GM12878 (cell line): ENCODE measurements at regions not wholly inside any gene's neighbourhood (a gene's known extent, or its start where the extent isn't known, plus 50 kb on each side); places are given as distances from the start of the nearest gene placed in this dataset.

ENCODE experiments used
- ASH2L ChIP-seq: fragments of 300-600, 200-600 bp; sonication (generic); IDR thresholded peaks from 2 replicates; pipeline ENCODE4 v1.6.1; 2017; ENCODE audit warnings: low read depth, mild to moderate bottlenecking, borderline replicate concordance
- EP300 ChIP-seq, 2 experiments: fragments of 150-350 bp in 1 of 2; IDR thresholded peaks; 2 replicates each; pipeline ENCODE4 v1.6.1; 2011 to 2012; ENCODE audit warnings: low read depth in 2 of 2, low read length in 2 of 2, borderline replicate concordance in 1 of 2, improper control_type of control experiment in 1 of 2, inconsistent platforms in 1 of 2; ENCODE audit not compliant: control insufficient read depth in 1 of 2
- MXI1 ChIP-seq: fragments of 150-350 bp; IDR thresholded peaks from 2 replicates; pipeline ENCODE4 v1.6.1; 2011; ENCODE audit warnings: low read depth, mild to moderate bottlenecking, inconsistent platforms, low read length, improper control_type of control experiment
- POLR2AphosphoS5 ChIP-seq: IDR thresholded peaks from 2 replicates; pipeline ENCODE4 v1.6.1; 2011; ENCODE audit warnings: mild to moderate bottlenecking, low read length, inconsistent platforms
- TAF1 ChIP-seq: IDR thresholded peaks from 2 replicates; pipeline ENCODE4 v1.6.1; 2011; ENCODE audit warnings: mild to moderate bottlenecking, low read depth, low read length, borderline replicate concordance
- TF ChIP-seq, protein P1 (sequence below): IDR thresholded peaks from 2 replicates; pipeline ENCODE4 v1.6.1; 2012; ENCODE audit warnings: low read depth, low read length, improper control_type of control experiment
- TF ChIP-seq, protein P2 (sequence below): IDR thresholded peaks from 2 replicates; pipeline ENCODE4 v1.6.1; 2011; ENCODE audit warnings: low read depth, mild to moderate bottlenecking, low read length, moderate library complexity, borderline replicate concordance; ENCODE audit errors: extremely low read depth
- TF ChIP-seq, protein P3 (sequence below): fragments of 450-650 bp; IDR thresholded peaks from 2 replicates; pipeline ENCODE4 v1.6.1; 2014; ENCODE audit warnings: mild to moderate bottlenecking
- TF ChIP-seq, protein P4 (sequence below), 3 experiments: IDR thresholded peaks in 2 of 3; conservative IDR thresholded peaks in 1 of 3; 2 replicates each; pipeline ENCODE4 v1.5.1; 2011; ENCODE audit warnings: low read depth in 3 of 3, low read length in 3 of 3, mild to moderate bottlenecking in 3 of 3, control low read depth in 2 of 3, moderate library complexity in 2 of 3, inconsistent platforms in 1 of 3, mixed read lengths in 1 of 3; ENCODE audit not compliant: control insufficient read depth in 2 of 3, insufficient read depth in 1 of 3; ENCODE audit errors: extremely low read depth in 1 of 3

DNA sequence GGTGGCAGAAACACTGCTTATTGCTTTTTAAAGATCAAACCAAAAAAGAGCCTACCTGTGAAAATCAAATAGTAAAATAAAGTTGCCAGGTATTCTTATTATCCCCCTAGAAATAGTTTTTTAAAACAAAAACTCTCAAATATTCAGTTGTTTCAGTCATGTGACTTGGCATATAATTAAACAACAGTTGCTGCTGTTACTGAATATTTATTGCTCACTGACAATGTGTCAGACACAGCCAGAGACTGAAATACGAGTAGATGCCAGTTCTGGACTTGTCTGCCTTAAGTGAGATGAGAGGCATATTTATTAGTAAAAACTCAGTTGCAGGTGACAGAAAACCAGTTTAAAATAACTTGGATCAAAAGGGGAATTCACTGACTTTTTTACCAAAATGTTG, 106.0 kb upstream of the RAB12 start:
- TF ChIP-seq, protein P1, sequence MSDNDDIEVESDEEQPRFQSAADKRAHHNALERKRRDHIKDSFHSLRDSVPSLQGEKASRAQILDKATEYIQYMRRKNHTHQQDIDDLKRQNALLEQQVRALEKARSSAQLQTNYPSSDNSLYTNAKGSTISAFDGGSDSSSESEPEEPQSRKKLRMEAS: no peak
- TF ChIP-seq, protein P2, sequence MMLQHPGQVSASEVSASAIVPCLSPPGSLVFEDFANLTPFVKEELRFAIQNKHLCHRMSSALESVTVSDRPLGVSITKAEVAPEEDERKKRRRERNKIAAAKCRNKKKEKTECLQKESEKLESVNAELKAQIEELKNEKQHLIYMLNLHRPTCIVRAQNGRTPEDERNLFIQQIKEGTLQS: no peak
- TF ChIP-seq, protein P3, sequence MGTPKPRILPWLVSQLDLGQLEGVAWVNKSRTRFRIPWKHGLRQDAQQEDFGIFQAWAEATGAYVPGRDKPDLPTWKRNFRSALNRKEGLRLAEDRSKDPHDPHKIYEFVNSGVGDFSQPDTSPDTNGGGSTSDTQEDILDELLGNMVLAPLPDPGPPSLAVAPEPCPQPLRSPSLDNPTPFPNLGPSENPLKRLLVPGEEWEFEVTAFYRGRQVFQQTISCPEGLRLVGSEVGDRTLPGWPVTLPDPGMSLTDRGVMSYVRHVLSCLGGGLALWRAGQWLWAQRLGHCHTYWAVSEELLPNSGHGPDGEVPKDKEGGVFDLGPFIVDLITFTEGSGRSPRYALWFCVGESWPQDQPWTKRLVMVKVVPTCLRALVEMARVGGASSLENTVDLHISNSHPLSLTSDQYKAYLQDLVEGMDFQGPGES: no peak
- TF ChIP-seq TAF1: no peak
- no peak for TF ChIP-seq MXI1
- TF ChIP-seq EP300 (IDR thresholded peaks at IDR 0.05; ENCODE audit: borderline replicate concordance in 1 of 2, control insufficient read depth in 1 of 2, low read depth in 2 of 2, low read length in 2 of 2): no peak
- TF ChIP-seq, protein P4, sequence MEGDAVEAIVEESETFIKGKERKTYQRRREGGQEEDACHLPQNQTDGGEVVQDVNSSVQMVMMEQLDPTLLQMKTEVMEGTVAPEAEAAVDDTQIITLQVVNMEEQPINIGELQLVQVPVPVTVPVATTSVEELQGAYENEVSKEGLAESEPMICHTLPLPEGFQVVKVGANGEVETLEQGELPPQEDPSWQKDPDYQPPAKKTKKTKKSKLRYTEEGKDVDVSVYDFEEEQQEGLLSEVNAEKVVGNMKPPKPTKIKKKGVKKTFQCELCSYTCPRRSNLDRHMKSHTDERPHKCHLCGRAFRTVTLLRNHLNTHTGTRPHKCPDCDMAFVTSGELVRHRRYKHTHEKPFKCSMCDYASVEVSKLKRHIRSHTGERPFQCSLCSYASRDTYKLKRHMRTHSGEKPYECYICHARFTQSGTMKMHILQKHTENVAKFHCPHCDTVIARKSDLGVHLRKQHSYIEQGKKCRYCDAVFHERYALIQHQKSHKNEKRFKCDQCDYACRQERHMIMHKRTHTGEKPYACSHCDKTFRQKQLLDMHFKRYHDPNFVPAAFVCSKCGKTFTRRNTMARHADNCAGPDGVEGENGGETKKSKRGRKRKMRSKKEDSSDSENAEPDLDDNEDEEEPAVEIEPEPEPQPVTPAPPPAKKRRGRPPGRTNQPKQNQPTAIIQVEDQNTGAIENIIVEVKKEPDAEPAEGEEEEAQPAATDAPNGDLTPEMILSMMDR (IDR thresholded peaks at IDR 0.05 in 2 of 3, conservative IDR thresholded peaks at IDR 0.05 in 1 of 3; ENCODE audit: control insufficient read depth in 2 of 3, extremely low read depth in 1 of 3, insufficient read depth in 1 of 3, low read depth in 3 of 3, low read length in 3 of 3): no peak
- TF ChIP-seq ASH2L: no peak
- TF ChIP-seq POLR2AphosphoS5: no peak
